H1 (cell line): ENCODE measurements at regions not wholly inside any gene's neighbourhood (a gene's known extent, or its start where the extent isn't known, plus 50 kb on each side); places are given as distances from the start of the nearest gene placed in this dataset.

ENCODE experiments used
- BCL11A ChIP-seq, 2 experiments: IDR thresholded peaks; one replicate each; pipeline ENCODE4 v1.6.1; 2011; ENCODE audit warnings: low read depth in 2 of 2, low read length in 2 of 2, mild to moderate bottlenecking in 2 of 2
- CBX8 ChIP-seq: fragments of 300-800, 300-1000 bp; sonication (generic); IDR thresholded peaks from 2 replicates; pipeline ENCODE4 v1.7.1; 2016; ENCODE audit warnings: low read depth, low read length, borderline replicate concordance
- CEBPB ChIP-seq: IDR thresholded peaks from 2 replicates; pipeline ENCODE4 v1.6.1; 2012; ENCODE audit warnings: low read depth, low read length
- CTCF ChIP-seq, 3 experiments: IDR thresholded peaks; 1 replicate in 2 of 3; 2 replicates in 1 of 3; pipeline versions ENCODE4 v1.5.1 to v1.6.1; 2011; ENCODE audit warnings: low read length in 3 of 3, mild to moderate bottlenecking in 3 of 3, inconsistent platforms in 2 of 3, low read depth in 1 of 3, moderate library complexity in 1 of 3; ENCODE audit not compliant: insufficient read depth in 1 of 3; ENCODE audit errors: control extremely low read depth in 1 of 3
- E2F6 ChIP-seq: IDR thresholded peaks from 2 replicates; pipeline ENCODE4 v1.6.1; 2012; ENCODE audit warnings: inconsistent platforms
- RNF2 ChIP-seq: fragments of 200-900, 300-1000 bp; sonication (generic); IDR thresholded peaks from 2 replicates; pipeline ENCODE4 v1.7.1; 2016; ENCODE audit warnings: borderline replicate concordance, low read depth, mild to moderate bottlenecking, antibody characterized with exemption, low read length; ENCODE audit not compliant: poor library complexity, severe bottlenecking; ENCODE audit errors: missing control alignments
- ZNF274 ChIP-seq: IDR thresholded peaks from 2 replicates; pipeline ENCODE4 v1.7.0; 2012; ENCODE audit warnings: low read length, borderline replicate concordance; ENCODE audit errors: extremely low read depth
- TF ChIP-seq, protein P1 (sequence below): fragments of 300-600 bp; sonication (generic); IDR thresholded peaks from 2 replicates; pipeline ENCODE4 v1.7.1; 2012; ENCODE audit warnings: low read length, moderate library complexity, mild to moderate bottlenecking, inconsistent platforms; ENCODE audit not compliant: insufficient replicate concordance

GRCh38 chr7:153584132-153584531 is 468.1 kb upstream of the DPP6 start (continued):
- TF ChIP-seq, protein P1, sequence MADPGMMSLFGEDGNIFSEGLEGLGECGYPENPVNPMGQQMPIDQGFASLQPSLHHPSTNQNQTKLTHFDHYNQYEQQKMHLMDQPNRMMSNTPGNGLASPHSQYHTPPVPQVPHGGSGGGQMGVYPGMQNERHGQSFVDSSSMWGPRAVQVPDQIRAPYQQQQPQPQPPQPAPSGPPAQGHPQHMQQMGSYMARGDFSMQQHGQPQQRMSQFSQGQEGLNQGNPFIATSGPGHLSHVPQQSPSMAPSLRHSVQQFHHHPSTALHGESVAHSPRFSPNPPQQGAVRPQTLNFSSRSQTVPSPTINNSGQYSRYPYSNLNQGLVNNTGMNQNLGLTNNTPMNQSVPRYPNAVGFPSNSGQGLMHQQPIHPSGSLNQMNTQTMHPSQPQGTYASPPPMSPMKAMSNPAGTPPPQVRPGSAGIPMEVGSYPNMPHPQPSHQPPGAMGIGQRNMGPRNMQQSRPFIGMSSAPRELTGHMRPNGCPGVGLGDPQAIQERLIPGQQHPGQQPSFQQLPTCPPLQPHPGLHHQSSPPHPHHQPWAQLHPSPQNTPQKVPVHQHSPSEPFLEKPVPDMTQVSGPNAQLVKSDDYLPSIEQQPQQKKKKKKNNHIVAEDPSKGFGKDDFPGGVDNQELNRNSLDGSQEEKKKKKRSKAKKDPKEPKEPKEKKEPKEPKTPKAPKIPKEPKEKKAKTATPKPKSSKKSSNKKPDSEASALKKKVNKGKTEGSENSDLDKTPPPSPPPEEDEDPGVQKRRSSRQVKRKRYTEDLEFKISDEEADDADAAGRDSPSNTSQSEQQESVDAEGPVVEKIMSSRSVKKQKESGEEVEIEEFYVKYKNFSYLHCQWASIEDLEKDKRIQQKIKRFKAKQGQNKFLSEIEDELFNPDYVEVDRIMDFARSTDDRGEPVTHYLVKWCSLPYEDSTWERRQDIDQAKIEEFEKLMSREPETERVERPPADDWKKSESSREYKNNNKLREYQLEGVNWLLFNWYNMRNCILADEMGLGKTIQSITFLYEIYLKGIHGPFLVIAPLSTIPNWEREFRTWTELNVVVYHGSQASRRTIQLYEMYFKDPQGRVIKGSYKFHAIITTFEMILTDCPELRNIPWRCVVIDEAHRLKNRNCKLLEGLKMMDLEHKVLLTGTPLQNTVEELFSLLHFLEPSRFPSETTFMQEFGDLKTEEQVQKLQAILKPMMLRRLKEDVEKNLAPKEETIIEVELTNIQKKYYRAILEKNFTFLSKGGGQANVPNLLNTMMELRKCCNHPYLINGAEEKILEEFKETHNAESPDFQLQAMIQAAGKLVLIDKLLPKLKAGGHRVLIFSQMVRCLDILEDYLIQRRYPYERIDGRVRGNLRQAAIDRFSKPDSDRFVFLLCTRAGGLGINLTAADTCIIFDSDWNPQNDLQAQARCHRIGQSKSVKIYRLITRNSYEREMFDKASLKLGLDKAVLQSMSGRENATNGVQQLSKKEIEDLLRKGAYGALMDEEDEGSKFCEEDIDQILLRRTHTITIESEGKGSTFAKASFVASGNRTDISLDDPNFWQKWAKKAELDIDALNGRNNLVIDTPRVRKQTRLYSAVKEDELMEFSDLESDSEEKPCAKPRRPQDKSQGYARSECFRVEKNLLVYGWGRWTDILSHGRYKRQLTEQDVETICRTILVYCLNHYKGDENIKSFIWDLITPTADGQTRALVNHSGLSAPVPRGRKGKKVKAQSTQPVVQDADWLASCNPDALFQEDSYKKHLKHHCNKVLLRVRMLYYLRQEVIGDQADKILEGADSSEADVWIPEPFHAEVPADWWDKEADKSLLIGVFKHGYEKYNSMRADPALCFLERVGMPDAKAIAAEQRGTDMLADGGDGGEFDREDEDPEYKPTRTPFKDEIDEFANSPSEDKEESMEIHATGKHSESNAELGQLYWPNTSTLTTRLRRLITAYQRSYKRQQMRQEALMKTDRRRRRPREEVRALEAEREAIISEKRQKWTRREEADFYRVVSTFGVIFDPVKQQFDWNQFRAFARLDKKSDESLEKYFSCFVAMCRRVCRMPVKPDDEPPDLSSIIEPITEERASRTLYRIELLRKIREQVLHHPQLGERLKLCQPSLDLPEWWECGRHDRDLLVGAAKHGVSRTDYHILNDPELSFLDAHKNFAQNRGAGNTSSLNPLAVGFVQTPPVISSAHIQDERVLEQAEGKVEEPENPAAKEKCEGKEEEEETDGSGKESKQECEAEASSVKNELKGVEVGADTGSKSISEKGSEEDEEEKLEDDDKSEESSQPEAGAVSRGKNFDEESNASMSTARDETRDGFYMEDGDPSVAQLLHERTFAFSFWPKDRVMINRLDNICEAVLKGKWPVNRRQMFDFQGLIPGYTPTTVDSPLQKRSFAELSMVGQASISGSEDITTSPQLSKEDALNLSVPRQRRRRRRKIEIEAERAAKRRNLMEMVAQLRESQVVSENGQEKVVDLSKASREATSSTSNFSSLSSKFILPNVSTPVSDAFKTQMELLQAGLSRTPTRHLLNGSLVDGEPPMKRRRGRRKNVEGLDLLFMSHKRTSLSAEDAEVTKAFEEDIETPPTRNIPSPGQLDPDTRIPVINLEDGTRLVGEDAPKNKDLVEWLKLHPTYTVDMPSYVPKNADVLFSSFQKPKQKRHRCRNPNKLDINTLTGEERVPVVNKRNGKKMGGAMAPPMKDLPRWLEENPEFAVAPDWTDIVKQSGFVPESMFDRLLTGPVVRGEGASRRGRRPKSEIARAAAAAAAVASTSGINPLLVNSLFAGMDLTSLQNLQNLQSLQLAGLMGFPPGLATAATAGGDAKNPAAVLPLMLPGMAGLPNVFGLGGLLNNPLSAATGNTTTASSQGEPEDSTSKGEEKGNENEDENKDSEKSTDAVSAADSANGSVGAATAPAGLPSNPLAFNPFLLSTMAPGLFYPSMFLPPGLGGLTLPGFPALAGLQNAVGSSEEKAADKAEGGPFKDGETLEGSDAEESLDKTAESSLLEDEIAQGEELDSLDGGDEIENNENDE = no peak
- no peak for TF ChIP-seq E2F6
- no peak for TF ChIP-seq CTCF (IDR thresholded peaks at IDR 0.05; ENCODE audit: control extremely low read depth in 1 of 3, insufficient read depth in 1 of 3, low read depth in 1 of 3, low read length in 3 of 3)
- TF ChIP-seq CBX8 = no peak
- TF ChIP-seq RNF2 = no peak
- no peak for TF ChIP-seq ZNF274
- TF ChIP-seq CEBPB = no peak
- no peak for TF ChIP-seq BCL11A (IDR thresholded peaks at IDR 0.05; ENCODE audit: low read depth in 2 of 2, low read length in 2 of 2)
